ENCODE measurements at regions not wholly inside any gene's neighbourhood (a gene's known extent, or its start where the extent isn't known, plus 50 kb on each side); places are given as distances from the start of the nearest gene placed in this dataset.

DNA sequence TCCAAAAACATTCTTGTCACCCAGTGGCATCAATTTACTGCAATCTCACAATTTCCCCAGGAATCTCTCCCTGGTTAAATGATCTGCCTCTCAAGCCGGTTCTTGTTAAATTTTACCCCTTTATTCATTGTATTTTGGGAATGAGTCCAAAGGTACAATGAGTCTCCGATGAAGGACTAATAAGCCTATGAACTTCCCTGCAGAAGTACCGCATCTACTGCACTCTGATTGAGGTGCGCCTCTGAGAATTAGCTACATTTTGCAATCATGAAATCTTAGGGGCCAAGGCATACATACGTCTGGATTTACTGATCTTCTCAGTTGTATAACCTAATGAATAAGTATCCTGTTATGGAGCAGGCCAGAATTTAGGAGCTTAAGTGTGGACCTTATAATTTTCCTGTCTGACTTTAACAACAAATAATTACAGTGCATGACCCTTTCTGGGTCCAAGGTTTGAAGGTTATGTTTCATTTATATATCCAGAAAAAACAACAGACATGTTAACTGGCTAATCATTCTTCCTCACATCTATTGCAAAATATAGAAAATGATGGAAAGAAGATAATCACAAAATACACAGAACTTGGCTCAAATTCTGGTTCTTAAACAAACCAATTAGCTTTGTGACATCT, 261.8 kb upstream of the NRXN1 start:
- Histone ChIP-seq H3K9me3 (no peaks in the 10 kb centered on the region), H3K4me1 (no peaks in the 10 kb centered on the region), H3K36me3 (no peaks in the 10 kb centered on the region), H3K27me3 (no peaks in the 10 kb centered on the region), H3K4me3 (ENCODE audit: low read depth, low read length) (no peak overlapping the region)
- no peak for TF ChIP-seq CTCF (IDR thresholded peaks at IDR 0.05; ENCODE audit: low read depth, low read length)
- DNase-seq, result no peak

DNA sequence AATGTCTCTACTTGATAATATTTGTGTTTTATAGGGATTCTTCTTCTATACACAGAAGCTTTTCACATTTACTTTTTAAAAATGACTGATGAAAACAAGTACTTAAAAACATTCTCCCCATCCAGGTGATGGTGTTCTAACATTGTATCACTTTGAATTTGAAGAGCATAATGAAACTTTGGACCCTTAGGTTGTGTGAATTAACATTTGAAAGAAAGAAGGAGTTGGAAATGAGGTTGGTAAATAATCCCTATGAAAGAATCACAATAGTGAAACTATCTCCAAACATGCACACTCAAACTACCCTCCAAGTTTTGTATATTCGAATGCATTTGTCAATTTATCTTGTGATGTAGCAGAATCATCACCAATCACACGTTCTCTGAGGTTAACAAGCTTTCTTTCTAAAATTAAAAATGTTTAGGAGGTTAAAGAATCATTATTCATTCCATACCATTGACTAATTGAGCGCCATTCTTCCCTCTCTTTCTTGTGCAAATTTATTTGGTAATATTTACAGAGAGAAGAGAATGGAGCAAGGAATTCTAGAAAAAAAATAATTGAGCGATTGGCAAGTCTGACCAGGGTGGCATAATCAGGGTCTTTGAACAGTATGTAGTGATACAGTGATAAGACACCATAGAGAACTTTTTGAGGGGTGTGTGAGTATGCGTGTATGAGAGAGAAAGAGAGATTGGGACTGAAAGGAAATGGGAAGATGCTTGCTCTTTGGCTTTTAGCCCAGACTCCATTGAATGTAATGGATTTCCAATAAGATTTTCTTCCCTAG, 260.0 kb upstream of the NRXN1 start:
- DNase-seq, result no peak
- TF ChIP-seq CTCF (IDR thresholded peaks at IDR 0.05; ENCODE audit: low read depth, low read length), result no peak
- Histone ChIP-seq H3K36me3 (no peaks in the 10 kb centered on the region), H3K9me3 (no peaks in the 10 kb centered on the region), H3K4me1 (no peaks in the 10 kb centered on the region), H3K4me3 (ENCODE audit: low read depth, low read length) (no peak overlapping the region), H3K27me3 (no peaks in the 10 kb centered on the region)

- TF ChIP-seq CTCF (IDR thresholded peaks at IDR 0.05; ENCODE audit: low read depth, low read length), result no peak
- no peak for DNase-seq
- no peaks in the 10 kb centered on the region for H3K4me1 ChIP-seq
- H3K36me3 ChIP-seq, result no peaks in the 10 kb centered on the region
- no peak overlapping the region for H3K4me3 ChIP-seq (ENCODE audit: low read depth, low read length)
- no peaks in the 10 kb centered on the region for H3K9me3 ChIP-seq
- no peaks in the 10 kb centered on the region for H3K27me3 ChIP-seq
Observed at GRCh38 chr2:51290725-51291124, 258.8 kb upstream of the NRXN1 start.

GRCh38 chr2:51289045-51289444, 257.1 kb upstream of the NRXN1 start:
- TF ChIP-seq CTCF (IDR thresholded peaks at IDR 0.05; ENCODE audit: low read depth, low read length), result no peak
- Histone ChIP-seq H3K4me1 (no peaks in the 10 kb centered on the region), H3K4me3 (ENCODE audit: low read depth, low read length) (no peak overlapping the region), H3K9me3 (no peaks in the 10 kb centered on the region), H3K27me3 (no peaks in the 10 kb centered on the region), H3K36me3 (no peaks in the 10 kb centered on the region)
- DNase-seq, result no peak

DNA sequence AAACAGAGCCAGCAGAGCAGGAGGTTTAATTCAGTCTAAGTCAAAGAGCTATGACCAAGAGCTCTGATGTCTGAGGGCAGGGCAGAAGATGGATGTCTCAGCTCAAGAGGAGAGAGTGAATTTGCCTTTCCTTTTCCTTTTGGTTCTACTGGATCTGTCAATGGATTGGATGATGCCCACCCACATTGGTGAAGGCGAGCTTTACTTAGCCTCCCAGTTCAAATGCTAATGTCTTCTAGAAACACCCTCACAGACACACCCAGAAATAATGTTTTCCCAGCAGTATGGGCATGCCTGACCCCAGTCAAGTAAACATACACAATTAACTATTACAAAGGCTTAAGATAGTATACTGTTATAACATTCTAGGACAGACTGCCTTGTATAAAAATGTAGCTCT, 236.3 kb upstream of the NRXN1 start:
- Histone ChIP-seq H3K36me3 (no peaks in the 10 kb centered on the region), H3K9me3 (no peaks in the 10 kb centered on the region), H3K4me3 (ENCODE audit: low read depth, low read length) (no peak overlapping the region), H3K27me3 (no peaks in the 10 kb centered on the region), H3K4me1 (no peaks in the 10 kb centered on the region)
- no peak for TF ChIP-seq CTCF (IDR thresholded peaks at IDR 0.05; ENCODE audit: low read depth, low read length)
- no peak for DNase-seq

GRCh38 chr2:51265539-51265938, 233.6 kb upstream of the NRXN1 start:
- no peaks in the 10 kb centered on the region for H3K9me3 ChIP-seq
- H3K36me3 ChIP-seq, result no peaks in the 10 kb centered on the region
- no peaks in the 10 kb centered on the region for H3K27me3 ChIP-seq
- no peak overlapping the region for H3K4me3 ChIP-seq (ENCODE audit: low read depth, low read length)
- H3K4me1 ChIP-seq, result no peaks in the 10 kb centered on the region
- no peak for TF ChIP-seq CTCF (IDR thresholded peaks at IDR 0.05; ENCODE audit: low read depth, low read length)
- DNase-seq, result no peak

Data from BE2C (cell line).